GM12878 (cell line): ENCODE measurements at regions not wholly inside any gene's neighbourhood (a gene's known extent, or its start where the extent isn't known, plus 50 kb on each side); places are given as distances from the start of the nearest gene placed in this dataset.

Experiments
- MTA3 ChIP-seq: IDR thresholded peaks from 2 replicates; pipeline ENCODE4 v1.6.1; 2012; ENCODE audit warnings: low read length, inconsistent platforms, borderline replicate concordance
- NR2C1 ChIP-seq: fragments of 450-650 bp; IDR thresholded peaks from 2 replicates; pipeline ENCODE4 v1.6.1; 2017; ENCODE audit warnings: antibody characterized with exemption, mild to moderate bottlenecking, moderate library complexity
- TCF7 ChIP-seq: IDR thresholded peaks from 2 replicates; pipeline ENCODE4 v1.6.1; 2014; ENCODE audit warnings: antibody characterized with exemption, borderline replicate concordance
- TF ChIP-seq, protein P1 (sequence below): fragments of 450-650 bp; IDR thresholded peaks from 2 replicates; pipeline ENCODE4 v1.6.1; 2017; ENCODE audit warnings: antibody characterized with exemption, mild to moderate bottlenecking, moderate library complexity
- TF ChIP-seq, protein P2 (sequence below), 3 experiments: IDR thresholded peaks in 2 of 3; conservative IDR thresholded peaks in 1 of 3; 2 replicates each; pipeline ENCODE4 v1.5.1; 2011; ENCODE audit warnings: low read depth in 3 of 3, low read length in 3 of 3, mild to moderate bottlenecking in 3 of 3, control low read depth in 2 of 3, moderate library complexity in 2 of 3, inconsistent platforms in 1 of 3, mixed read lengths in 1 of 3; ENCODE audit not compliant: control insufficient read depth in 2 of 3, insufficient read depth in 1 of 3; ENCODE audit errors: extremely low read depth in 1 of 3
- TF ChIP-seq, protein P3 (sequence below): fragments of 150-350 bp; IDR thresholded peaks from 2 replicates; pipeline ENCODE4 v1.6.1; 2016; ENCODE audit warnings: low read depth, low read length
- TF ChIP-seq, protein P4 (sequence below): IDR thresholded peaks from 2 replicates; pipeline ENCODE4 v1.6.1; 2012; ENCODE audit warnings: mild to moderate bottlenecking, low read depth, low read length

DNA sequence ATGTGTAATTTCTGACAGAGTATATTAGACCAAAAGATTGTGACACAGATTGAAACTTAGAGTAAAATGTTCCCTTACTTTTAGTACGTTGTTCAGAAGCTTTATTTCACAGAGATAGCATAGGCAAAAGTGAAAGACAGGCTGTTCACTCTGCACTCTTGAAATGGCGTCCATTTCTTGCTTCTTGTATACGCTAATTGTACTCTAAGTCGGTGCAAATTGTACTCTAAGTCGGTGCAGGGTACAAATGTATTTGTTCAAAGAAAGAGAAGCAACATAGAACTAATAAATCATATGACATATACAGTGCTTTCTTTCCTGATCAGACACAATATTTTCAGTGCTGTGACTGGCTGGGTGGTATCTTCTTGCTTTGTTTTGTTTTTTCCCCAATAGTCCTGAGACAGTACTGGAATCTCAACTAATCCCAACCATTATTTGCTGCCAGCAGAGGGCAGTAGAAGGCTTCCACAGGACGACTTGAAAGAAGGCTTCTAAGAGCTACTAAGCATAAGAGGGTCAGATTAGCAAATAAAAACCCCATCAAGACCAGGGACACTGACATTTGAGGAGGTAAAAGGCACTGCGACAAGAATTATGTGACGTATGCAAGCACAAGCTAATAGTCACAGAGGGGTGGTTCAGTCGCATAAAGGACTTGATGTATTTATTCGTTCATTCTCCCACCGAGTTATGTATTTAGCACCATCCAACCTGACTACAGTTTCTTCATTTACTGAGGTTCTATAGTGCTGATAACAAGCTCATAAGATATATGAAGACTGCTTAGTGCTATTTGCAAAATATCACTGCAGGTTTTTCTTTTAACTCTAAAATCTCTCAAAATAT is 831.8 kb downstream of the TAF11L14 start:
- TF ChIP-seq, protein P1, sequence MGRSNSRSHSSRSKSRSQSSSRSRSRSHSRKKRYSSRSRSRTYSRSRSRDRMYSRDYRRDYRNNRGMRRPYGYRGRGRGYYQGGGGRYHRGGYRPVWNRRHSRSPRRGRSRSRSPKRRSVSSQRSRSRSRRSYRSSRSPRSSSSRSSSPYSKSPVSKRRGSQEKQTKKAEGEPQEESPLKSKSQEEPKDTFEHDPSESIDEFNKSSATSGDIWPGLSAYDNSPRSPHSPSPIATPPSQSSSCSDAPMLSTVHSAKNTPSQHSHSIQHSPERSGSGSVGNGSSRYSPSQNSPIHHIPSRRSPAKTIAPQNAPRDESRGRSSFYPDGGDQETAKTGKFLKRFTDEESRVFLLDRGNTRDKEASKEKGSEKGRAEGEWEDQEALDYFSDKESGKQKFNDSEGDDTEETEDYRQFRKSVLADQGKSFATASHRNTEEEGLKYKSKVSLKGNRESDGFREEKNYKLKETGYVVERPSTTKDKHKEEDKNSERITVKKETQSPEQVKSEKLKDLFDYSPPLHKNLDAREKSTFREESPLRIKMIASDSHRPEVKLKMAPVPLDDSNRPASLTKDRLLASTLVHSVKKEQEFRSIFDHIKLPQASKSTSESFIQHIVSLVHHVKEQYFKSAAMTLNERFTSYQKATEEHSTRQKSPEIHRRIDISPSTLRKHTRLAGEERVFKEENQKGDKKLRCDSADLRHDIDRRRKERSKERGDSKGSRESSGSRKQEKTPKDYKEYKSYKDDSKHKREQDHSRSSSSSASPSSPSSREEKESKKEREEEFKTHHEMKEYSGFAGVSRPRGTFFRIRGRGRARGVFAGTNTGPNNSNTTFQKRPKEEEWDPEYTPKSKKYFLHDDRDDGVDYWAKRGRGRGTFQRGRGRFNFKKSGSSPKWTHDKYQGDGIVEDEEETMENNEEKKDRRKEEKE = no peak
- TF ChIP-seq MTA3 = no peak
- TF ChIP-seq, protein P2, sequence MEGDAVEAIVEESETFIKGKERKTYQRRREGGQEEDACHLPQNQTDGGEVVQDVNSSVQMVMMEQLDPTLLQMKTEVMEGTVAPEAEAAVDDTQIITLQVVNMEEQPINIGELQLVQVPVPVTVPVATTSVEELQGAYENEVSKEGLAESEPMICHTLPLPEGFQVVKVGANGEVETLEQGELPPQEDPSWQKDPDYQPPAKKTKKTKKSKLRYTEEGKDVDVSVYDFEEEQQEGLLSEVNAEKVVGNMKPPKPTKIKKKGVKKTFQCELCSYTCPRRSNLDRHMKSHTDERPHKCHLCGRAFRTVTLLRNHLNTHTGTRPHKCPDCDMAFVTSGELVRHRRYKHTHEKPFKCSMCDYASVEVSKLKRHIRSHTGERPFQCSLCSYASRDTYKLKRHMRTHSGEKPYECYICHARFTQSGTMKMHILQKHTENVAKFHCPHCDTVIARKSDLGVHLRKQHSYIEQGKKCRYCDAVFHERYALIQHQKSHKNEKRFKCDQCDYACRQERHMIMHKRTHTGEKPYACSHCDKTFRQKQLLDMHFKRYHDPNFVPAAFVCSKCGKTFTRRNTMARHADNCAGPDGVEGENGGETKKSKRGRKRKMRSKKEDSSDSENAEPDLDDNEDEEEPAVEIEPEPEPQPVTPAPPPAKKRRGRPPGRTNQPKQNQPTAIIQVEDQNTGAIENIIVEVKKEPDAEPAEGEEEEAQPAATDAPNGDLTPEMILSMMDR (IDR thresholded peaks at IDR 0.05 in 2 of 3, conservative IDR thresholded peaks at IDR 0.05 in 1 of 3; ENCODE audit: control insufficient read depth in 2 of 3, extremely low read depth in 1 of 3, insufficient read depth in 1 of 3, low read depth in 3 of 3, low read length in 3 of 3) = peak; percentile 67 to 83 (median 72)
- no peak for TF ChIP-seq NR2C1
- TF ChIP-seq TCF7 = no peak
- TF ChIP-seq, protein P3, sequence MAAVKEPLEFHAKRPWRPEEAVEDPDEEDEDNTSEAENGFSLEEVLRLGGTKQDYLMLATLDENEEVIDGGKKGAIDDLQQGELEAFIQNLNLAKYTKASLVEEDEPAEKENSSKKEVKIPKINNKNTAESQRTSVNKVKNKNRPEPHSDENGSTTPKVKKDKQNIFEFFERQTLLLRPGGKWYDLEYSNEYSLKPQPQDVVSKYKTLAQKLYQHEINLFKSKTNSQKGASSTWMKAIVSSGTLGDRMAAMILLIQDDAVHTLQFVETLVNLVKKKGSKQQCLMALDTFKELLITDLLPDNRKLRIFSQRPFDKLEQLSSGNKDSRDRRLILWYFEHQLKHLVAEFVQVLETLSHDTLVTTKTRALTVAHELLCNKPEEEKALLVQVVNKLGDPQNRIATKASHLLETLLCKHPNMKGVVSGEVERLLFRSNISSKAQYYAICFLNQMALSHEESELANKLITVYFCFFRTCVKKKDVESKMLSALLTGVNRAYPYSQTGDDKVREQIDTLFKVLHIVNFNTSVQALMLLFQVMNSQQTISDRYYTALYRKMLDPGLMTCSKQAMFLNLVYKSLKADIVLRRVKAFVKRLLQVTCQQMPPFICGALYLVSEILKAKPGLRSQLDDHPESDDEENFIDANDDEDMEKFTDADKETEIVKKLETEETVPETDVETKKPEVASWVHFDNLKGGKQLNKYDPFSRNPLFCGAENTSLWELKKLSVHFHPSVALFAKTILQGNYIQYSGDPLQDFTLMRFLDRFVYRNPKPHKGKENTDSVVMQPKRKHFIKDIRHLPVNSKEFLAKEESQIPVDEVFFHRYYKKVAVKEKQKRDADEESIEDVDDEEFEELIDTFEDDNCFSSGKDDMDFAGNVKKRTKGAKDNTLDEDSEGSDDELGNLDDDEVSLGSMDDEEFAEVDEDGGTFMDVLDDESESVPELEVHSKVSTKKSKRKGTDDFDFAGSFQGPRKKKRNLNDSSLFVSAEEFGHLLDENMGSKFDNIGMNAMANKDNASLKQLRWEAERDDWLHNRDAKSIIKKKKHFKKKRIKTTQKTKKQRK = no peak
- TF ChIP-seq, protein P4, sequence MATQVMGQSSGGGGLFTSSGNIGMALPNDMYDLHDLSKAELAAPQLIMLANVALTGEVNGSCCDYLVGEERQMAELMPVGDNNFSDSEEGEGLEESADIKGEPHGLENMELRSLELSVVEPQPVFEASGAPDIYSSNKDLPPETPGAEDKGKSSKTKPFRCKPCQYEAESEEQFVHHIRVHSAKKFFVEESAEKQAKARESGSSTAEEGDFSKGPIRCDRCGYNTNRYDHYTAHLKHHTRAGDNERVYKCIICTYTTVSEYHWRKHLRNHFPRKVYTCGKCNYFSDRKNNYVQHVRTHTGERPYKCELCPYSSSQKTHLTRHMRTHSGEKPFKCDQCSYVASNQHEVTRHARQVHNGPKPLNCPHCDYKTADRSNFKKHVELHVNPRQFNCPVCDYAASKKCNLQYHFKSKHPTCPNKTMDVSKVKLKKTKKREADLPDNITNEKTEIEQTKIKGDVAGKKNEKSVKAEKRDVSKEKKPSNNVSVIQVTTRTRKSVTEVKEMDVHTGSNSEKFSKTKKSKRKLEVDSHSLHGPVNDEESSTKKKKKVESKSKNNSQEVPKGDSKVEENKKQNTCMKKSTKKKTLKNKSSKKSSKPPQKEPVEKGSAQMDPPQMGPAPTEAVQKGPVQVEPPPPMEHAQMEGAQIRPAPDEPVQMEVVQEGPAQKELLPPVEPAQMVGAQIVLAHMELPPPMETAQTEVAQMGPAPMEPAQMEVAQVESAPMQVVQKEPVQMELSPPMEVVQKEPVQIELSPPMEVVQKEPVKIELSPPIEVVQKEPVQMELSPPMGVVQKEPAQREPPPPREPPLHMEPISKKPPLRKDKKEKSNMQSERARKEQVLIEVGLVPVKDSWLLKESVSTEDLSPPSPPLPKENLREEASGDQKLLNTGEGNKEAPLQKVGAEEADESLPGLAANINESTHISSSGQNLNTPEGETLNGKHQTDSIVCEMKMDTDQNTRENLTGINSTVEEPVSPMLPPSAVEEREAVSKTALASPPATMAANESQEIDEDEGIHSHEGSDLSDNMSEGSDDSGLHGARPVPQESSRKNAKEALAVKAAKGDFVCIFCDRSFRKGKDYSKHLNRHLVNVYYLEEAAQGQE = no peak
